Parathyroid adenoma (tissue), 2 donors: ENCODE measurements at regions not wholly inside any gene's neighbourhood (a gene's known extent, or its start where the extent isn't known, plus 50 kb on each side); places are given as distances from the start of the nearest gene placed in this dataset.

Experiments used
- H2AFZ ChIP-seq: fragments of 300-600 bp; sonication (generic); one replicate; pipeline ENCODE4 v1.7.0; 2017; ENCODE audit warnings: antibody characterized with exemption, mild to moderate bottlenecking
- H3K27ac ChIP-seq: fragments of 300-600 bp; sonication (generic); one replicate; pipeline ENCODE4 v1.7.0; 2017
- H3K27me3 ChIP-seq: fragments of 300-600 bp; sonication (generic); one replicate; pipeline ENCODE4 v1.7.0; 2017; ENCODE audit warnings: low read length; ENCODE audit not compliant: control insufficient read depth, insufficient read depth
- H3K36me3 ChIP-seq: fragments of 300-600 bp; sonication (generic); one replicate; pipeline ENCODE4 v1.7.0; 2017; ENCODE audit warnings: low read length; ENCODE audit not compliant: control insufficient read depth, insufficient read depth
- H3K4me1 ChIP-seq: fragments of 300-600 bp; sonication (generic); one replicate; pipeline ENCODE4 v1.7.0; 2017; ENCODE audit warnings: control low read depth
- H3K4me2 ChIP-seq: fragments of 300-600 bp; sonication (generic); one replicate; pipeline ENCODE4 v1.7.0; 2017; ENCODE audit warnings: low read length
- H3K4me3 ChIP-seq: fragments of 300-600 bp; sonication (generic); one replicate; pipeline ENCODE4 v1.7.0; 2017; ENCODE audit warnings: low read depth, low read length
- H3K79me2 ChIP-seq: fragments of 300-600 bp; sonication (generic); one replicate; pipeline ENCODE4 v1.7.0; 2017; ENCODE audit warnings: control low read depth
- H3K9ac ChIP-seq: fragments of 300-600 bp; sonication (generic); one replicate; pipeline ENCODE4 v1.7.0; 2017; ENCODE audit warnings: mild to moderate bottlenecking
- H3K9me3 ChIP-seq: fragments of 300-600 bp; sonication (generic); one replicate; pipeline ENCODE4 v1.7.0; 2017; ENCODE audit warnings: low read length; ENCODE audit not compliant: control insufficient read depth
- TF ChIP-seq, protein P1 (sequence below): fragments of 300-600 bp; sonication (generic); IDR thresholded peaks from one replicate; pipeline ENCODE4 v1.7.0; 2017; ENCODE audit warnings: antibody characterized with exemption, mild to moderate bottlenecking
- donor health status: primary hyperparathyroidism.

DNA sequence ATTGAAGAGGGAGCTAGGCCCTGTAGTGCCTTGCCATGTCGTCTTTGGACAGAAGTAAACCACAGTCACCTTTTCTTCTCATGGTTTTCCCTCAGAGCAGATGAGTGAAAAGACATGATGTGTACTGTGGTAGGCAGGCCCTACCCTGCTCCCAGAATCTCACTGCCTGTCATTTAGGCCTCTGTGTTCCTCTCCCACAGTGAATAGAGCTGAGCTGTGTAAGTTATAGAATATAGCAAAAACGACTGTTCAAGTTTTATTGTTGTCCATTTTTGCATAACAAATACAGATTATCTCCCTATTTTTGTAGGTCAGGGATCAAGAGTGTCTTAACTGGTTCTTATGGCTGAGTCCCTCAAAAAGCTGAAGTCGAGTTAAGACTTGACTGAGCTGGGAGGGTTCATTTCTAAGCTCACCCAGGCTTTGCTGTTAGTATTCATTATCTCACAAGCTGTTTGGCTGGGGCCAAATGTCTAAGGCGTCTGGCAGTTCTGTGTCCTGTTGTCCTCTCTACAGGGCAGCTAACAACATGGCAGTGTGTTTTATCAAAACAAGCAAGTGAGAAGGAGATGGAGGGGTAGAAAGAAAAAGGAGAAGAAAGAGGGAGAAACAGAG, 780.9 kb upstream of the POM121L12 start:
- H3K9ac ChIP-seq = no peak overlapping the region
- H2AFZ ChIP-seq = no peak overlapping the region
- no peak overlapping the region for H3K4me3 ChIP-seq
- no peaks in the 10 kb centered on the region for H3K4me1 ChIP-seq
- H3K27ac ChIP-seq = no peak overlapping the region
- no peaks in the 10 kb centered on the region for H3K27me3 ChIP-seq
- no peaks in the 10 kb centered on the region for H3K79me2 ChIP-seq
- H3K4me2 ChIP-seq = no peak overlapping the region
- TF ChIP-seq, protein P1, sequence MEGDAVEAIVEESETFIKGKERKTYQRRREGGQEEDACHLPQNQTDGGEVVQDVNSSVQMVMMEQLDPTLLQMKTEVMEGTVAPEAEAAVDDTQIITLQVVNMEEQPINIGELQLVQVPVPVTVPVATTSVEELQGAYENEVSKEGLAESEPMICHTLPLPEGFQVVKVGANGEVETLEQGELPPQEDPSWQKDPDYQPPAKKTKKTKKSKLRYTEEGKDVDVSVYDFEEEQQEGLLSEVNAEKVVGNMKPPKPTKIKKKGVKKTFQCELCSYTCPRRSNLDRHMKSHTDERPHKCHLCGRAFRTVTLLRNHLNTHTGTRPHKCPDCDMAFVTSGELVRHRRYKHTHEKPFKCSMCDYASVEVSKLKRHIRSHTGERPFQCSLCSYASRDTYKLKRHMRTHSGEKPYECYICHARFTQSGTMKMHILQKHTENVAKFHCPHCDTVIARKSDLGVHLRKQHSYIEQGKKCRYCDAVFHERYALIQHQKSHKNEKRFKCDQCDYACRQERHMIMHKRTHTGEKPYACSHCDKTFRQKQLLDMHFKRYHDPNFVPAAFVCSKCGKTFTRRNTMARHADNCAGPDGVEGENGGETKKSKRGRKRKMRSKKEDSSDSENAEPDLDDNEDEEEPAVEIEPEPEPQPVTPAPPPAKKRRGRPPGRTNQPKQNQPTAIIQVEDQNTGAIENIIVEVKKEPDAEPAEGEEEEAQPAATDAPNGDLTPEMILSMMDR = no peak
- no peaks in the 10 kb centered on the region for H3K9me3 ChIP-seq
- H3K36me3 ChIP-seq = no peaks in the 10 kb centered on the region

DNA sequence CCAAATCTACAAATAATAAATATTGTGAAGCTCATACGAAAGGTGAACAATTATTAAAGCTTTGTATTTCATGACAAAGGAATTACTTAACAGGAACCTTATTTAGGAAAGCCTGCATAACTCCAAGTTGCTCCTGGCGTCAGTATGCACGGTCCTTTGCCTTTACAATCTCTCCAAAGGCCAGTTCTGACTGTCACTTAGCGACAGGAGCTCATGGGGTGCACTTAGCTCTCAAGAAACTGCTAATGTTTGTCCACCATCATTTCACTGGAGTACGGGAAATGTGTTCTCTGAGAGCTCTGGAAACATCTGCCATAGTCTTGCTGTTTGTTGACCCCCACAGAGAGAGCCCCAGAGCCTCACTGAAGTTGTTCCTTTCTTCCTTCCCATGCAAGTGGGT, 781.5 kb upstream of the POM121L12 start:
- no peaks in the 10 kb centered on the region for H3K36me3 ChIP-seq
- no peak overlapping the region for H3K4me3 ChIP-seq
- no peaks in the 10 kb centered on the region for H3K27me3 ChIP-seq
- no peak overlapping the region for H3K9ac ChIP-seq
- TF ChIP-seq, protein P1 = no peak
- H3K9me3 ChIP-seq = no peaks in the 10 kb centered on the region
- no peak overlapping the region for H3K27ac ChIP-seq
- no peaks in the 10 kb centered on the region for H3K79me2 ChIP-seq
- H3K4me2 ChIP-seq = no peak overlapping the region
- no peak overlapping the region for H2AFZ ChIP-seq
- H3K4me1 ChIP-seq = no peaks in the 10 kb centered on the region

DNA sequence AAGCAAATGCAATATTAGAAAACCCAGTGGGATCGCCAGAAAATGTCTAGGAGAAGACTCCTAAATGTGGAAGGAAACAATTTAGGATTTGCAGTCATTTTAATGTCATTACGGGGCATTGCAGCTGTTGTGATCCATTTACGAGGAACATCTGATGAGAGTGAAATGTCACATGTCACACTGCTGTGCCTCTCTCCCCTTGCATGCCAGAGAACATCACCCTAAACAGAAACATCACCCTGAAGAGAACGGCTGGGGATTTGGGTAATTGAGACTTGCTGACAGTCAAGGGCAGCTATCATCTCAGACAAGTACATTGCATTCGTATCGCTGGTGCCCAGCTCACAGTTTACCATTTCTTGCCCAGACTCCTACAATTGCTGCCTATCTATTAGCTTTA, 785.7 kb upstream of the POM121L12 start:
- Histone ChIP-seq H3K79me2 (no peaks in the 10 kb centered on the region), H3K27ac (no peak overlapping the region), H3K4me3 (no peak overlapping the region), H3K9me3 (no peaks in the 10 kb centered on the region), H3K4me2 (no peak overlapping the region), H2AFZ (no peak overlapping the region), H3K9ac (no peak overlapping the region), H3K4me1 (no peaks in the 10 kb centered on the region), H3K27me3 (no peaks in the 10 kb centered on the region), H3K36me3 (no peaks in the 10 kb centered on the region)
- TF ChIP-seq, protein P1 = no peak

DNA sequence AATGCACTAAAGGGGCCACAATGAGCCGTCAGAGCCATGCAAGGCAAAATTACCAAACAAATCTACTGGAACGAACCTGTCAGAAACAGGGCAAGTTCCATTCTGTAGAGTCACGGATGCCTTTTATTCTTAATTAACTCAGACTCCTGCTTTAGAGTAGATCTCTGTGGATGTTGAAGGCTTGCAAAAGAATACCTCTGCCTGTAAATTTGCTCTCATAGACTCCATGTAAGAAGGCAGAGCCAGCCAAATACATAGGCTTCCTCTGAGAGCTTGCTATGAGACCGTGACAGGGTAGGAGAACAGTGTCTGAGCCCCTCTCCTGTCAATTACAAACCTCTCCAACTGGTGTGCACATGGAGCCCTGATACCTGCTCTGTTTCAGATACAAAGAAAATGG, 787.9 kb upstream of the POM121L12 start:
- Histone ChIP-seq H3K4me3 (no peak overlapping the region), H3K27ac (no peak overlapping the region), H3K36me3 (no peaks in the 10 kb centered on the region), H3K79me2 (no peaks in the 10 kb centered on the region), H3K4me1 (no peaks in the 10 kb centered on the region), H3K9me3 (no peaks in the 10 kb centered on the region), H3K27me3 (no peaks in the 10 kb centered on the region), H3K9ac (no peak overlapping the region), H3K4me2 (no peak overlapping the region), H2AFZ (no peak overlapping the region)
- TF ChIP-seq, protein P1 = no peak

DNA sequence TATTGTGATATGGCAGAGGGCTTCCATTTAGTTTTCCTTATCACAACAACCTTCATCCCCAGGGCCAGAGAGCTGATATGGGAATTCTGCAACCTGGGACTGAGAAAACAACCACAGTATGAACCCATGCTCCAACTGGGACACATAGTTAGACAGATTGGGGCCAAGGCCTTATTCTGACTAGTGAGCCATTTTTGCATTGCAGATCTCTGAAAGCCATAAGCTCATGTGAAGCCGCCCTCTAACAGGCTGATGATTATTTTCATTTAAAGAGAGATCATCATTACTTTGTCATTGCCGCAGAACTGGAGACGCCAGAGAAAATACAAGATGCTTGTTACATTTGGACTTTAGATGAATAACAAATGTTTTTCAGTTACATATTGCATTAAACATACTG, 791.7 kb upstream of the POM121L12 start:
- Histone ChIP-seq H3K4me2 (no peak overlapping the region), H3K27ac (no peak overlapping the region), H3K79me2 (no peaks in the 10 kb centered on the region), H3K4me1 (no peaks in the 10 kb centered on the region), H3K9me3 (no peaks in the 10 kb centered on the region), H3K4me3 (no peak overlapping the region), H2AFZ (no peak overlapping the region), H3K27me3 (no peaks in the 10 kb centered on the region), H3K9ac (no peak overlapping the region), H3K36me3 (no peaks in the 10 kb centered on the region)
- TF ChIP-seq, protein P1 = no peak
